HG02970 (cell line): ENCODE measurements at regions not wholly inside any gene's neighbourhood (a gene's known extent, or its start where the extent isn't known, plus 50 kb on each side); places are given as distances from the start of the nearest gene placed in this dataset.

ENCODE experiments used
- ATAC-seq: cut with Tn5 transposase; IDR thresholded peaks from one replicate; pipeline ENCODE4 v1.9.1; 2021; ENCODE audit warnings: mild to moderate bottlenecking, moderate library complexity, moderate number of reproducible peaks; ENCODE audit not compliant: unreplicated experiment, low FRiP score

GRCh38 chr3:140809316-140809715 lies 131.5 kb downstream of the TRIM42 start:
- ATAC-seq: no peak

GRCh38 chr3:140816372-140817195 lies 125.1 kb upstream of the SLC25A36 start:
- ATAC-seq: peak; percentile 66

DNA sequence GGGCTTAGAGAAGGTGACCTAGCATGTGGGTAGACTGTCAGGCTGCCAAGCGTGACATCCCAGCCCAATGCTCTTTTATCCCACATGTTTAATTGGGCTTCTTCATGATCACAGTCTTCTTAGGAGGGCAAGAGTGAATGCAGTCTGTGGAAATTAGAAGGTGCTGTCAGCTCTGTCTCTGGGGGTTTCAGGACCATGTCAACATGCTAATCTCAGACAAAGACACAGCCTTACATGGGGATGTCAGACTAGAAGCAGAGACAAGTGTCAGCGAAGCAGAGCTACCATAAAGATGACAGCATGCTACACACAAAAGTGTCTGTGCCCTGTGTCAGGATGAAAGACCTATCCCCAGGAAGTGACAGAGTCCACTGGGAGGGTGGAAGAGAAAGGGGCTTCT lies 120.1 kb upstream of the SLC25A36 start:
- ATAC-seq: no peak

DNA sequence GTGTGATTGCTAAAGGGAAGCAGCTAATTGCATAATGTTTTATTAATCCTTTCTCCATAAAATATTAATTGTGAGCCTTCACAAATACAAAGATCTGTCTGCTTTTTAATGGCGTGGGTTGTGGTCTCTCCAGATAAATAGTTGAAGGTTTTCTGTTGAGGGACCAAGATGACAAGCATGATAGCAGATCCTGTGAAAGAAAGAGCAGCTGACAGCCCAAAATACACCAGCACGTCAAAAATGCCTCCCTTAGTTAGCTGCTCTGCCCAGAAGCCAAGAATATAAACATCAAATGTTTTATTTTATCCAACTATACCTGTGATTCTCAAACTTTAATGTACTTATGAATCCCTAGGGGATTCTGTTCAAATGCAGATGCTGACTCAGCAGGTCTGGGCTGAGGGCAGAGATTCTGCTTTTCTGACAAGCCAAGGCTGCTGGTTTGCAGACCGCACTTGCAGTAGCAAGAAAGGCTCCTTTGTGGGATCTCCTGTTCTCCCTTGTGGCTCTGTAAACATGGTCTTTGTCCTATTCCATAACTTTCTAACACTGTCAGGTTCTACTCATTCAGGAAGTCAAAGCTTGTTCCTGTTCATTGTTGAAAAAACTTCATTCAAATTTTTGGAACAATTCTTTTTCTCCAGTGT lies 119.1 kb upstream of the SLC25A36 start:
- no peak for ATAC-seq

DNA sequence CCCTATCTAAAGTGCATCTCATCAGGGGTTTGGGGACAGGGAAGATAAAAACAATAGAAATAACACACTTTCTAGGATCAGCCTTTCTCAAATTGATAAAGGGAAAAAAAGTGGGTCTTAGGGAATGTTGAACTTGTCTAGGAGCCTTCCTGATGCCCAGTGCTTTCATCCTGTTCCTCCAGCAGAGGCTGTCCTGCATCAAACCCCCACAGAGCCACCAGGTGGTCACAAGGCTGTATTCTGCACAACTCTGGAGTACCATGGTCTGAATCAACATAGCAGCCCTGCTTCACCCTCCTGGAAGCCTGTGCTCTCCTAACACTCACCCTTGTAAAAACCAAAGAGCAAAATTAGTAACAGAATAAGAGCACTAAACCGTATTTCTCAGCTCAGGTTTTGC lies 118.5 kb upstream of the SLC25A36 start:
- ATAC-seq: no peak

- no peak for ATAC-seq
Measured at GRCh38 chr3:140827894-140828293, 113.7 kb upstream of the SLC25A36 start.

- no peak for ATAC-seq
Measured at GRCh38 chr3:140828585-140828984, 113.1 kb upstream of the SLC25A36 start.

- no peak for ATAC-seq
Measured at GRCh38 chr3:140829796-140830195, 111.8 kb upstream of the SLC25A36 start.

DNA sequence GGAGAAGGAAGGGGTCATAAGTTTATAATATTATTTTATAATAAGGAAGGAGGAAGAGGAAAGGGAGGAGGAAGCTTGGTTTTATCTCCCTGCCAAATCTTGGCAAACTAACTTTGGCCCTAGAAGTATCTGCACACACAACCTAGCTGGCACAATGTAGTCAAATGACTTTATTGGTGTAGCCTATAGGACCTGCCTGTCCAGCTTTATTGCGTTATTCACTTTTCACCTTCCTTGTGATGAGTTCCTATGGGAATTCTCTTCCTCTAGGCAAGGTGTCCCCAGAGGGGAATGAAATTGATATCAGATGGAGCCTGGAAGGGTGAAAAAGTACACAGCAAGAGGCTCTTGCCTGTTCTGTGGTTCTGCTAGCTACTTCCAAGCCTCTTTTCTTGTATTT lies 111.2 kb upstream of the SLC25A36 start:
- no peak for ATAC-seq

DNA sequence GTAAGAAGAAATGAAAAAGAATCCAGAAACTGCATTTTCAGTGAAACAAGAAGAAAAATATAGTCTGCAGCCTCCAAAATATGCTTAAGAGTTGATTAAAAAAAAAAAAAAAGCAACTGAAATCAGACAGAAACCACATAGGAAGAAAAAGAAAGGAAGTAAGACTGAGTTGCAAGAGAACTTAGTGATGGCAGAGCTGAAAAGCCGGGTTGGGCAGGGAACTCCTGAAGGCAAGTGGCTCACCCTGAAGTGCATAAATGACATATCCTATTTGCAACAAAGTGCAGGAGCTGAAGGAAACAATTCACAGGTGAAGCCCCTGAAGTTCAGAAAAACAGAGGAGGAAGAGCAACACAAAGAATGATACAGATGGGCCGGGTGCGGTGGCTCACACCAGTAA lies 108.8 kb upstream of the SLC25A36 start:
- ATAC-seq: no peak

DNA sequence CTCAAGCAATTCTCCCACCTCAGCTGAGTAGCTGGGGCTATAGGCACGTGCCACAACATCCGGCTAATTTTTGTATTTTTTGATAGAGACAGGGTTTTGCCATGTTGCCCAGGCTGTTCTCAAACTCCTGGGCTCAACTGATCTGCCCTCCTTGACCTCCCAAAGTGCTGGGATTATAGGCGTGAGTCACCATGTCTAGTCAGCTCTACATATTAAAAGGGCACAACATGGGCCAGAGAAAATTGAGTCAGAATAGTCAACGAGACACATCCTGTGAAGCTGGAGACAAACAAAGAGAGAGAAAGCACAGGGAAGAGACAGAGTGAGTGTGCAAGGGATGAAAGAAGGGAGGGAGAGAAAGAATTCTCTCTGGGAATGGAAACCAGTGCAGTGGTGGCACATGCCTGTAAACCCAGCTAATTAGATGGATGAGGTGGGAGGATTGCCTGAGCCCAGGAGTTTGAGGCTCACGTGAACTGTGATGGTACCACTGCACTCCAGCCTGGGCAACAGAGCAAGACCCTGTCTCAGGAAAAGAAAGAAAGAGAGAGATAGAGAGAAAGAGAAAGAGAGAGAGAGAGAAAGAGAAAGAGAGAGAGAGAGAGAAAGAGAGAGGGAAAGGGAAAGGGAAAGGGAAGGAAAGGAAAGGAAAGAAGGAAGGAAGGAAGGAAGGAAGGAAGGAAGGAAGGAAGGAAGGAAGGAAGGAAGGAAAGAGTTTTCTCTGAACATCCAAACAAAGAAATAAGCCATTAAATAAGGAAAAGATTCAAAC lies 107.2 kb upstream of the SLC25A36 start:
- ATAC-seq: no peak

DNA sequence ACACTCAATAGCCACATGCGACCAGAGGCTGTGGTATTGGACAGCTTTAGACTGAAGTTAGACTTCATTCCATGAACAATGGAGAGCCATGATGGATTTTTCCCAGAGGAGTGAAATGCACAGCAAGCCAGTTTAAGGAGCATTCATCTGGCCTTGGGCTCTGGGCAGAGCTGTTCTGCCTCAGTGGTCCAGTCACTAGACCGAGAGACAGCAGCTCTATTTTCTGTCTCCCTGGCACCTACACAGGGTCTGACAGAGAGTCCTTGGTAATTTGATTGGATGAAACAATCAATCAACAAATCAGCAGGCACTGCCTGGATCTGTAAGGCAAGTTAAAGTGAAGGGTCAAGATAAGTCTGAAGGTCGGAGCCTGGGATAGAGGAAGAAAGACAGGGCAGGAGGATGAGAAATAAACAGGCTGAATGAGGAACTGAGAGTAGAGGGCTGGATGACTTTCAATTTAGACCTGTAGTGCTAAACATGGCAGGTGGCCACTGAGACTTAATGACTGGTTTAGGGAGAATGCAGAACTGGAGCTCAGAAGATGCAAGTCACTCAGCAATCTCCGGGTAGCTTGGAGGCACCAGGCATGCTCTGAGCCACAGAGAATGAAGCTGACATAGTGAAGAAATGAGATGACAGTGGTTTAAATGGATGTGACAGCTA lies 98.5 kb upstream of the SLC25A36 start:
- peak; percentile 94 for ATAC-seq

DNA sequence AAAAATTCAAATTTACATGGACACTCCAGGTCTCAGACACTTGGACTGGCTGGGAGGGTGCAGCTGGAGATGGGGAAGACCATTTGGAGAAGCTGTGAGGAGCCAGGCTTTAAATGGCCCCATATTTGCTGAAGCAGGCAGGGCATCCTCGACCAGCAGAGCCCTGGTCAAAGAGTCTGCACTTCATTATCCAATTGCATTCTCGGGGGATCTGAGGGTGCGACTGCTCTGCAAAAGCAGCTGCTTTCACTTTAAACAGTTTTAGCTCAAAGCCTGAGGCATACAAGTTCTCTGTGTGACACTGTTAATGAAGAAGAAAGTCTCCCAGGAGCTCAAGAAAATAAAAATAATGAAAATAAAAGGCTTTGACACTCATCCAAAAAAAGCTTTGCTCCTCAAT lies 98.0 kb upstream of the SLC25A36 start:
- ATAC-seq: no peak

- ATAC-seq: no peak
Measured at GRCh38 chr3:140844072-140844471, 97.6 kb upstream of the SLC25A36 start.

- no peak for ATAC-seq
Measured at GRCh38 chr3:140845882-140846281, 95.8 kb upstream of the SLC25A36 start.

- no peak for ATAC-seq
Measured at GRCh38 chr3:140848666-140849065, 93.0 kb upstream of the SLC25A36 start.

- ATAC-seq: no peak
Measured at GRCh38 chr3:140850210-140850955, 91.3 kb upstream of the SLC25A36 start.

- ATAC-seq: no peak
Measured at GRCh38 chr3:140854961-140855360, 86.7 kb upstream of the SLC25A36 start.

DNA sequence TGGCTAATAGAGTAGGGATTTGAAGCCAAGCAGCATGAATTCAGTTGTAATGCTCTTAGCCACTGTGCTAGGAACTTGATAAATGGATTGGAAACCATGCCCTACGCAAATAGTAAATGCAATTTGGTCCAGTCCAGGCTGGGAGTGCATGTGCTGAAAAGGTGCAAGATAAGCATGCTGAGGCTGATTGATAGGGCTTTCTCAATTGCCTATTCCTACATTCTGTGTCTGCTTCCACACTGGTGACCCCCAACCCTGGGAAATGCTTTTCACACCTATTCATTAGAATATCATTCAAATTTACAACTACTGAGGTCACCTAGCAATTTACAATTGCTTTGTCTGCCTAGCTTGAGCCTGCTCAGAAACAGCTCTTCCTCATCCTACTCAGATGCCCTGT lies 84.7 kb upstream of the SLC25A36 start:
- ATAC-seq: no peak

DNA sequence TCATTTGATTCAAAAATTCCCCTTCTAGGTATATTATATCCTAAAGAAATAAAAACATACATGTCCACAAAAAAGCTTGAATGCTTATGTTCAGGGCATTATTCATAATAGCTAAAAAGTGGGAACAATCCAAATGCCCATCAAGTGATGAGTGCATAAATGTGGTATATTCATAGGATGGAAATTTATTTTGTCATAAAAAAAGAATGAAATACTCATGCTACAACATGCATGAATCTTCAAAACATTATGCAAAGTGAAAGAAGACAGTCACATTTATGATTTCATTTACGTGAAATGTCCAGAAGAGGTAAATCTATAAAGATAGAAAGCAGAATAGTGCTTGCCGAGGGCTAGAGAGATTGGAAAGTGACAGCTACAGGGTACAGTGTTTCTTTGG lies 83.6 kb upstream of the SLC25A36 start:
- no peak for ATAC-seq
